Skeletal muscle satellite cell (primary cell): ENCODE measurements at regions not wholly inside any gene's neighbourhood (a gene's known extent, or its start where the extent isn't known, plus 50 kb on each side); places are given as distances from the start of the nearest gene placed in this dataset.
"Not testable (repeated sequence)": the region's sequence is repeated elsewhere in the genome, so short reads cannot be mapped to it uniquely, and the experiment has no call there.

Experiments used
- H3K27me3 ChIP-seq: 2 replicates; pipeline ENCODE4 v1.7.0; 2013; ENCODE audit warnings: low read length; ENCODE audit not compliant: control insufficient read depth, insufficient read depth
- H3K36me3 ChIP-seq: 2 replicates; pipeline ENCODE4 v1.7.0; 2013; ENCODE audit warnings: mild to moderate bottlenecking, control low read depth, low read length; ENCODE audit not compliant: insufficient read depth
- H3K4me1 ChIP-seq: 2 replicates; pipeline ENCODE4 v1.7.0; 2013; ENCODE audit warnings: low read length; ENCODE audit not compliant: control insufficient read depth, insufficient read depth
- H3K4me2 ChIP-seq: 2 replicates; pipeline ENCODE4 v1.7.0; 2013; ENCODE audit warnings: mild to moderate bottlenecking, low read length
- H3K4me3 ChIP-seq: 2 replicates; pipeline ENCODE4 v1.7.0; 2013; ENCODE audit warnings: low read length
- H3K9ac ChIP-seq: 2 replicates; pipeline ENCODE4 v1.7.0; 2013; ENCODE audit warnings: mild to moderate bottlenecking, low read depth, low read length, moderate library complexity
- H3K9me3 ChIP-seq: replicated peaks from 2 replicates; pipeline ENCODE4 v1.7.0; 2013; ENCODE audit warnings: mild to moderate bottlenecking, control low read depth, low read length

- Histone ChIP-seq H3K36me3 (no peaks in the 10 kb centered on the region), H3K9me3 (no peaks in the 10 kb centered on the region), H3K9ac (peak overlapping the region; percentile 70)
Measured at GRCh38 chr2:64807417-64807816, 153.7 kb upstream of the SERTAD2 start.

GRCh38 chr2:64808092-64808491 is 154.4 kb upstream of the SERTAD2 start:
- Histone ChIP-seq H3K4me1 (peaks cover 38% of the 10 kb centered on the region), H3K27me3 (no peaks in the 10 kb centered on the region), H3K4me2 (peak overlapping the region; percentile 77), H3K4me3 (peak overlapping the region; percentile 48), H3K36me3 (no peaks in the 10 kb centered on the region), H3K9ac (peak overlapping the region; percentile 70), H3K9me3 (no peaks in the 10 kb centered on the region)

More at GRCh38 chr2:64807417-64807816, 153.7 kb upstream of the SERTAD2 start:
- H3K27me3 ChIP-seq, result no peaks in the 10 kb centered on the region
- peak overlapping the region; percentile 77 for H3K4me2 ChIP-seq
- H3K4me3 ChIP-seq, result peak overlapping the region; percentile 48
- peaks cover 37% of the 10 kb centered on the region for H3K4me1 ChIP-seq

DNA sequence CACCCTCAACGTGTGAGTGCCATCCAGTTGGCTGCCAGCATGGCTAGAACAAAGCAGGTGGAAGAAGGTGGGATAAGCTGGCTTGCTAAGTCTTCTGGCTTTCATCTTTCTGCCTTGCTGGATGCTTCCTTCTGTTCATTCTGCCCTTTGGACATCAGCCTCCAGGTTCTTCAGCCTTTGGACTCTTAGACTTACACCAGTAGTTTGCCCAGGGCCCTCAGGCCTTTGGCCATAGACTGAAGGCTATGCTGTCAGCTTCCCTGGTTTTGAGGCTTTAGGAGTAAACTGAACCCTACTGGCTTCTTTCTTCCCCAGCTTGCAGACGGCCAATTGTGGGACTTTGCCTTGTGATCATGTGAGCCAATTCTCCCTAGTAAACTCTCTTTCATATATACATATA is 155.0 kb upstream of the SERTAD2 start:
- Histone ChIP-seq H3K9me3 (no peaks in the 10 kb centered on the region), H3K36me3 (no peaks in the 10 kb centered on the region), H3K4me2 (no peak overlapping the region), H3K27me3 (no peaks in the 10 kb centered on the region), H3K4me1 (peaks cover 38% of the 10 kb centered on the region), H3K4me3 (no peak overlapping the region), H3K9ac (no peak overlapping the region)

GRCh38 chr2:64809216-64809615 is 155.5 kb upstream of the SERTAD2 start:
- H3K4me3 ChIP-seq, result no peak overlapping the region
- peaks cover 38% of the 10 kb centered on the region for H3K4me1 ChIP-seq
- no peaks in the 10 kb centered on the region for H3K36me3 ChIP-seq
- H3K4me2 ChIP-seq, result no peak overlapping the region
- no peaks in the 10 kb centered on the region for H3K27me3 ChIP-seq
- no peaks in the 10 kb centered on the region for H3K9me3 ChIP-seq
- no peak overlapping the region for H3K9ac ChIP-seq

- no peaks in the 10 kb centered on the region for H3K9me3 ChIP-seq
- H3K36me3 ChIP-seq, result no peaks in the 10 kb centered on the region
- no peak overlapping the region for H3K9ac ChIP-seq
- H3K27me3 ChIP-seq, result no peaks in the 10 kb centered on the region
- H3K4me2 ChIP-seq, result no peak overlapping the region
- peaks cover 16% of the 10 kb centered on the region for H3K4me1 ChIP-seq
- no peak overlapping the region for H3K4me3 ChIP-seq
Measured at GRCh38 chr2:64812285-64812684, 158.6 kb upstream of the SERTAD2 start.

DNA sequence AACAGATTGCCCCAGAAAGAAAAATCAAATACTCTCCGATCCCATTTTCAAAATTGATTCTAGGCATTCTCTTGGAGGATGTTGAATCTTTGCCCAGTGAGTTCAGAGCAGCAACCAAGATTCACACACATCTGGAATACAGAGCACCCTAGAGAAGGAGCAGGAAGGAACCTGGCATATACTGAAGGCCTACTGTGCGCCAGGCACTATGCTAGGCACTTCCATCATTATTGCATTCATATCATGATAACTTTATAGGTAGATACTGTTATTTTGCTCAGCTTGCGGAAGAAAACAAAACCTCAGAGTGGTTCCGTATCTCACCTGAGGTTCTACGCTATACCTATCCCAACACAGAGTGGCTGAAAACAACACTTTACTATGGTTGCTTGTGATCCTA is 160.3 kb upstream of the SERTAD2 start:
- Histone ChIP-seq H3K9me3 (no peaks in the 10 kb centered on the region), H3K4me1 (peaks cover 5% of the 10 kb centered on the region), H3K36me3 (no peaks in the 10 kb centered on the region), H3K27me3 (no peaks in the 10 kb centered on the region), H3K4me3 (no peak overlapping the region), H3K4me2 (peak overlapping the region; percentile 31), H3K9ac (no peak overlapping the region)

- not testable (repeated sequence) for H3K27me3 ChIP-seq, H3K4me3 ChIP-seq, H3K9ac ChIP-seq, H3K36me3 ChIP-seq, H3K4me1 ChIP-seq, H3K9me3 ChIP-seq, H3K4me2 ChIP-seq
Measured at GRCh38 chr2:64816526-64816925, 162.8 kb upstream of the SERTAD2 start.

DNA sequence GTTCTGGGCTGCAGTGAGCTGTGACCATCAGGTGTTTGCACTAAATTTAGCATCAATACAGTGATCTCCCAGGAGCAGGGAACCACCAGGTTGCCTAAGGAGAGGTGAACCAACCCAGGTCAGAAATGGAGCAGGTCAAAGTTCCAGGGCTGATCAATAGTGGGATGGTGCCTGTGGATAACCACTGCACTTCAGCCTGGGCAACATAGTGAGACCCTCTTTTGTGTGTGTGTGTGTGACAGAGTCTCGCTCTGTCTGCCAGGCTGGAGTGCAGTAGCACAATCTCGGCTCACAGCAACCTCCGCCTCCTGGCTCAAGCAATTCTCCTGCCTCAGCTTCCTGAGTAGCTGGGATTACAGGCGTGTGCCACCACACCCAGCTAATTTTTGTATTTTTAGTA is 163.7 kb upstream of the SERTAD2 start:
- Histone ChIP-seq H3K27me3 (no peaks in the 10 kb centered on the region), H3K4me3 (no peak overlapping the region), H3K4me1 (peaks cover 3% of the 10 kb centered on the region), H3K36me3 (no peaks in the 10 kb centered on the region), H3K9ac (no peak overlapping the region), H3K9me3 (no peaks in the 10 kb centered on the region), H3K4me2 (no peak overlapping the region)

DNA sequence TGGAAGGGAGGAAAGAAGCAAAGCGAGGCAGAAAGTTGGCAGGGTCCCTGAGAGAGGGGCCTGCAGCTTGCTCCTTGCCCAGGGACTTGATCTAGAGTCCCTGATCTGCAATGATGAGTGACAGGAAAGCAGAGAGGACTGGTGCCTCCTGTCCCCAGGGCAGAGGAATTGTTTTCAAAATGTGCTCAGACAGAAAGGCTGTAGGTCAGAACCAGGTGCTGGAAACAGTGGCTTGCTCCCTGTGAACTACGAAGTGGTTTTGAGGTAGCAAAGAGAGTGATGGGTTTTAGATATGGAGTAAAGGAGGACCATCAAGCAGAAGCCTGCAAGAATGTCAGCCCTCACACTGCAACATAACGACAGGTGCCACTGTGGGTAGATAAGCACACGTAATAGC is 164.9 kb upstream of the SERTAD2 start:
- H3K4me3 ChIP-seq, result no peak overlapping the region

DNA sequence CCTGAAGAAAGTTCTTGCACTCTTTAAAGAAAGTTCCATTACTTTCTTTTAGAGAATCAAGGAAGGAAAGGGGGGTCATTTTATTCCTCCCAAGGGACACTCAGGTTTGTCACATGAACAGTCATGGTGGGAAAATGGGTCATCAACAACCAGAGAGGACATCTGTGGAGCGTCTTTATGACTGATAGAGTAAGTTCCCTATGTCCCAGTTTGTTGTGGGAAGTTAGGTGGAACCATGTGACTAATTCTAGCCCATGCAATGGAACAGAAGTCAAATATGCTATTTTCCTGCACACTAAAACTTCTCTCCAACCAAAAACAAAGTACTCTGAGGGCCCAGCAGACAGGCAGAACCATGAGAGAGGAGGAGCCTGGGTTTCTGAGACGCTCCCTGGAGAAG is 165.6 kb upstream of the SERTAD2 start:
- H3K4me2 ChIP-seq, result no peak overlapping the region
- H3K9me3 ChIP-seq, result no peaks in the 10 kb centered on the region
- no peaks in the 10 kb centered on the region for H3K36me3 ChIP-seq
- peaks cover 3% of the 10 kb centered on the region for H3K4me1 ChIP-seq
- H3K9ac ChIP-seq, result no peak overlapping the region
- H3K4me3 ChIP-seq, result no peak overlapping the region
- H3K27me3 ChIP-seq, result no peaks in the 10 kb centered on the region

More for the DNA sequence above, 164.9 kb upstream of the SERTAD2 start:
- peaks cover 3% of the 10 kb centered on the region for H3K4me1 ChIP-seq
- H3K27me3 ChIP-seq, result no peaks in the 10 kb centered on the region
- no peaks in the 10 kb centered on the region for H3K9me3 ChIP-seq
- H3K9ac ChIP-seq, result no peak overlapping the region
- no peaks in the 10 kb centered on the region for H3K36me3 ChIP-seq
- no peak overlapping the region for H3K4me2 ChIP-seq

- H3K4me2 ChIP-seq, result peak overlapping the region; percentile 33
- H3K4me1 ChIP-seq, result peaks cover 3% of the 10 kb centered on the region
- no peaks in the 10 kb centered on the region for H3K36me3 ChIP-seq
- H3K27me3 ChIP-seq, result no peaks in the 10 kb centered on the region
- H3K9ac ChIP-seq, result no peak overlapping the region
- H3K4me3 ChIP-seq, result no peak overlapping the region
- H3K9me3 ChIP-seq, result no peaks in the 10 kb centered on the region
Measured at GRCh38 chr2:64819774-64820688, 166.3 kb upstream of the SERTAD2 start.

DNA sequence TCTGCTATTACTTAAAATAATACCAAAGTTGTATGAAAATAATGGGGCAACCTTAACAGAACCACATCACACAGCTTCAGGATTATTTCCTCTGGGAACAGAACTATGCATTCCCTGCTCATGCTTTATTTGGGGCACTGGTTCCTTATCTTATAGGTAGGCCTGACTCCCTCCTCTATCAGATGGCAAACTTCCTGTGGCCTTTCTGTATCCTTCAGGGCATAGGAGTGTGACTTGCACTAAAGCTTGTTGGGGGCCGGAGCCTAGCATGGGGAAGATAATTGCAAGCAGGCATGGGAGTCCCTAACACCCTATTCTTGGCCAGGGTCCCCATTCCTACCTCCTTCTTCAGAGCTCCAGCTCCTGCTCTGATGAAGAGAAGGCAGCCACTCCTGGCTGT is 167.2 kb upstream of the SERTAD2 start:
- Histone ChIP-seq H3K4me2 (no peak overlapping the region), H3K9me3 (no peaks in the 10 kb centered on the region), H3K4me1 (peaks cover 6% of the 10 kb centered on the region), H3K4me3 (no peak overlapping the region), H3K27me3 (no peaks in the 10 kb centered on the region), H3K9ac (no peak overlapping the region), H3K36me3 (no peaks in the 10 kb centered on the region)
